Inflammatory macrophage (primary cell): ENCODE measurements at regions not wholly inside any gene's neighbourhood (a gene's known extent, or its start where the extent isn't known, plus 50 kb on each side); places are given as distances from the start of the nearest gene placed in this dataset.

Experiments used
- DNase-seq, 2 donors: peaks; one replicate each; pipeline ENCODE4 v3.0.0-alpha.2; 2020 to 2022

GRCh38 chr1:11414926-11415538 is 63.9 kb upstream of the DISP3 start:
- no peak for DNase-seq

DNA sequence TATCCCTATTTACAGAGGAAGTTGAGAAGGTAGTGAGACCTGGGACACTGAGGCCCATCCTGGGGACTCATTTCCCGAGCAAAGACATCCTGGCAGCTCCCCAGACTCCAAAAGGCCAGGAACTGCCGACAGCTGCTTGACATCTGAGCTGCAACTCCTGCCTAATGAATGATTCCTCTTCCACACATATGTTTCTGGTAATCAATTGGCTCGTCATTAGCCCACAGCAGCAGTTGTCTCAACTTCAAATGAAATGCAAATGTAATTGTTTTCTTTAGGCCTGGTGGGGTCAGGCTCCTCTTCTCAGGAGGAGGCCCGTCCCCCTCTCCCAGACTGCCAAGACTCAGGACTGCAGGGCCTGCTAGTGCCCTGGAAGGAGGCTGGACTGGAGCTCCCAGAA is 61.8 kb upstream of the DISP3 start:
- DNase-seq, result no peak

DNA sequence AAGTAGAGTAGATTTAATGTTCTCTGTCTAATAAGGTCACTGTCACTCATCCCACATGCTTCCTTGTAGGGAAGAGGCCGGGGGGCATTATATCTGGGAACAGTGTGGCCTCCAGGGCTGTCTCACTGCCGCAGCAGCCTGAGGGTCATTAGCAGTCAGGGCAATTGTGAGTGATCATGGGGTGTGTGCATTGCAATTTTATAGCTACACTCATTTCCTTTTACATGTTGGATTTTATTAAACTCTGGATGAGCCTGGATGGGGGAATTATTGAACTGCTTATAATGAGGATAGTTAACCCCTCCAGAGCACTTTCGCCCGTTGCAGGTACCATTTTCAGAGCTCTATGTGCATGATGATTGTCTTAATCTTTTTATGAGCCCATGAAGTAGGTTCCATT is 60.9 kb upstream of the DISP3 start:
- no peak for DNase-seq

- no peak for DNase-seq
Observed at GRCh38 chr1:11421443-11421842, 57.5 kb upstream of the DISP3 start.

- no peak for DNase-seq
Observed at GRCh38 chr1:11422686-11423085, 56.3 kb upstream of the DISP3 start.

GRCh38 chr1:11426617-11427016 is 52.3 kb upstream of the DISP3 start:
- DNase-seq, result no peak

GRCh38 chr1:11428789-11429188 is 50.2 kb upstream of the DISP3 start:
- DNase-seq, result no peak
